ENCODE measurements at regions not wholly inside any gene's neighbourhood (a gene's known extent, or its start where the extent isn't known, plus 50 kb on each side); places are given as distances from the start of the nearest gene placed in this dataset.

DNA sequence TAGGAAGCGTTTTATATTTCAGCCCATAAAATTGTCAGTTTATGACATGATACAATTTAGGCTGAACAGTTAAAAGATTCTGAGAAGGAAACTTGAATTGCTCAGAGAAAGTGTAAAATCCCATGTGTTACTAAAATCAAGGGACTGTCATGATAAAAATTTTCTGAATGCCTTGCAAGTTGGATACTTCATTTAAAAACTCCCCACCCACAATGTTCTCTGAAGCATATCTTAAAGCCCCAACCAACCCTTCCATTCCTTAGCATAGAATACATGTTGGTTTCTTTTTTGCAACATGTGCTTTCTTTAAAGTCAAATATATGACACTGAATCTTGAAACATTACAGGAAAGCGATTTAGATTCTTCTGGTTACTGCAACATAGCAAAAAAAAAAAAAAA is 97.4 kb downstream of the MRPL39 start:
- H3K27me3 ChIP-seq (replicated peaks in 1 of 4; ENCODE audit: control insufficient read depth in 3 of 4, extremely low read depth in 1 of 4, insufficient read depth in 3 of 4, low read length in 3 of 4): no peaks in the 10 kb centered on the region
- no peak for TF ChIP-seq RBBP5 (IDR thresholded peaks at IDR 0.05; ENCODE audit: borderline replicate concordance, low read depth, low read length)
- no peak for TF ChIP-seq TEAD4 (IDR thresholded peaks at IDR 0.05; ENCODE audit: low read depth, low read length)
- no peak for TF ChIP-seq BACH1 (IDR thresholded peaks at IDR 0.05; ENCODE audit: low read length)
- no peak for TF ChIP-seq SUZ12 (IDR thresholded peaks at IDR 0.05; ENCODE audit: low read length)
- no peak for TF ChIP-seq PHF8 (conservative IDR thresholded peaks at IDR 0.05; ENCODE audit: low read depth, low read length)
- TF ChIP-seq RAD21 (IDR thresholded peaks at IDR 0.05 in 1 of 2, conservative IDR thresholded peaks at IDR 0.05 in 1 of 2; ENCODE audit: low read depth in 2 of 2, low read length in 2 of 2): no peak
- TF ChIP-seq SP1 (IDR thresholded peaks at IDR 0.05; ENCODE audit: low read depth, low read length): no peak
- TF ChIP-seq, protein P1, sequence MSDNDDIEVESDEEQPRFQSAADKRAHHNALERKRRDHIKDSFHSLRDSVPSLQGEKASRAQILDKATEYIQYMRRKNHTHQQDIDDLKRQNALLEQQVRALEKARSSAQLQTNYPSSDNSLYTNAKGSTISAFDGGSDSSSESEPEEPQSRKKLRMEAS (IDR thresholded peaks at IDR 0.05): no peak
- no peak for TF ChIP-seq GABPA (IDR thresholded peaks at IDR 0.05; ENCODE audit: borderline replicate concordance, insufficient read depth, low read length)
- TF ChIP-seq RFX5 (IDR thresholded peaks at IDR 0.05; ENCODE audit: borderline replicate concordance, low read depth, low read length): no peak
- TF ChIP-seq GTF2F1 (IDR thresholded peaks at IDR 0.05; ENCODE audit: borderline replicate concordance, low read depth, low read length): no peak
- TF ChIP-seq HDAC6 (IDR thresholded peaks at IDR 0.05; ENCODE audit: low read depth, low read length): no peak
- no peak for TF ChIP-seq CBX5 (IDR thresholded peaks at IDR 0.05; ENCODE audit: low read depth, low read length)
- TF ChIP-seq POLR2AphosphoS5 (IDR thresholded peaks at IDR 0.05; ENCODE audit: low read depth, low read length): no peak
- no peak for TF ChIP-seq KDM5A (IDR thresholded peaks at IDR 0.05; ENCODE audit: low read length)
- no peak for TF ChIP-seq CHD1 (IDR thresholded peaks at IDR 0.05; ENCODE audit: low read depth, low read length)

More for the DNA sequence above, 97.4 kb downstream of the MRPL39 start:
- Histone ChIP-seq H2BK5ac (ENCODE audit: low read depth, low read length) (no peak overlapping the region), H3K27ac (ENCODE audit: low read depth, low read length) (no peak overlapping the region), H4K20me1 (replicated peaks in 1 of 2; ENCODE audit: control insufficient read depth in 1 of 2, insufficient read depth in 2 of 2, low read length in 2 of 2) (no peaks in the 10 kb centered on the region), H2AFZ (ENCODE audit: low read length) (no peak overlapping the region), H3K56ac (replicated peaks; ENCODE audit: insufficient read length, low read depth, low read length) (no peak overlapping the region), H3K36me3 (ENCODE audit: control insufficient read depth in 2 of 4, insufficient read depth in 4 of 4, low read length in 3 of 4) (no peaks in the 10 kb centered on the region), H3K9me3 (ENCODE audit: insufficient read depth in 2 of 2, low read depth in 1 of 2, low read length in 1 of 2) (no peaks in the 10 kb centered on the region), H3K4ac (replicated peaks; ENCODE audit: insufficient read length, low read depth, low read length) (no peak overlapping the region), H4K8ac (ENCODE audit: extremely low read depth, insufficient read depth, low read length) (no peak overlapping the region), H2BK15ac (ENCODE audit: low read length) (no peak overlapping the region), H3K79me1 (ENCODE audit: low read depth, low read length) (no peaks in the 10 kb centered on the region), H3K14ac (ENCODE audit: insufficient read length) (no peak overlapping the region), H3K4me3 (ENCODE audit: extremely low read depth in 1 of 4, insufficient read depth in 2 of 4, low read depth in 3 of 4, low read length in 4 of 4) (no peak overlapping the region), H3K23ac (ENCODE audit: insufficient read length) (no peak overlapping the region), H3K23me2 (ENCODE audit: low read depth, low read length) (no peaks in the 10 kb centered on the region), H3K4me2 (ENCODE audit: insufficient read depth in 1 of 2, low read depth in 2 of 2, low read length in 2 of 2) (no peak overlapping the region), H3K79me2 (ENCODE audit: control insufficient read depth in 1 of 2, insufficient read depth in 2 of 2, low read length in 2 of 2) (no peaks in the 10 kb centered on the region), H4K91ac (replicated peaks; ENCODE audit: insufficient read length, low read length) (no peak overlapping the region), H4K5ac (ENCODE audit: insufficient read length, low read depth, low read length) (no peak overlapping the region), H3K4me1 (replicated peaks in 1 of 4; ENCODE audit: control insufficient read depth in 3 of 4, insufficient read depth in 4 of 4, low read length in 3 of 4) (no peaks in the 10 kb centered on the region), H2BK20ac (ENCODE audit: low read length) (no peak overlapping the region), H2BK120ac (replicated peaks; ENCODE audit: low read depth, low read length) (no peak overlapping the region), H2AK5ac (ENCODE audit: low read depth, low read length) (no peak overlapping the region), H2BK12ac (ENCODE audit: low read depth, low read length) (no peak overlapping the region), H3K18ac (ENCODE audit: extremely low read depth, low read length) (no peak overlapping the region), H3K9ac (replicated peaks in 1 of 4; ENCODE audit: extremely low read depth in 1 of 4, low read depth in 3 of 4, low read length in 3 of 4) (no peak overlapping the region)
- POLR2A ChIA-PET (ENCODE audit: partially characterized antibody): no interaction called here
- FAIRE-seq (no peak), DNase-seq (ENCODE audit: low read depth in 1 of 2, low spot score in 2 of 2) (no peak)
- CTCF ChIA-PET (ENCODE audit: partially characterized antibody): no interaction called here
- 36% methylated on average over 2 of the region's 2 CpGs; no CpG with 5 or more reads in 1 of the 2 experiments for WGBS, 2 experiments (ENCODE audit: extremely low coverage in 1 of 2, insufficient coverage in 1 of 2, insufficient read length in 1 of 2, insufficient replicate concordance in 2 of 2, low coverage in 1 of 2, low lambda C conversion rate in 2 of 2, missing lambda C conversion rate in 1 of 2)
